HG03354 (cell line): ENCODE measurements at regions not wholly inside any gene's neighbourhood (a gene's known extent, or its start where the extent isn't known, plus 50 kb on each side); places are given as distances from the start of the nearest gene placed in this dataset.
A peak's percentile ranks its signal among the peaks of the same experiment; 100 is the strongest.

Experiments used
- ATAC-seq: cut with Tn5 transposase; IDR thresholded peaks from one replicate; pipeline ENCODE4 v1.9.1; 2021; ENCODE audit warnings: mild to moderate bottlenecking; ENCODE audit not compliant: unreplicated experiment, poor library complexity, severe bottlenecking

DNA sequence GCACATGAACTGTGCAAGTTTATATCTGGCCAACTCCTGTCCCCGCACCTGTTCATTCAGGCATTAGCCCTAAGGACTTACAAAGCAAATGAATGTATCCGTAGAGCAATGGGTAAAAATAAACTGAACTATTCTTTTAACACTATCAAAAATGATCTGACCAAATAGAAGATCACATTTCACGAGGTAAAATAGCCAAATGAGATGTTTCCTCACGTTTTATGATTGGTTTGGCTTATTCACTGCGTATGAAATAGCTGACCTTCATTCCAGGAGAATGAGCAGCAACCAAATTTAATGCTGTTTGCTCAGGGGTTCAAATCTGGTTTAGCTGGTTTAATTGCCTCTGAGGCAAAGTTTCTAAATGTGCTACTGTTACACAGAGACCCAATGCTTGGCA, 216.0 kb upstream of the EEA1 start:
- no peak for ATAC-seq

GRCh38 chr12:93146263-93146939, 217.3 kb upstream of the EEA1 start:
- ATAC-seq: no peak

- ATAC-seq: no peak
Observed at GRCh38 chr12:93146970-93147369, 217.9 kb upstream of the EEA1 start.

- no peak for ATAC-seq
Observed at GRCh38 chr12:93148412-93148811, 219.3 kb upstream of the EEA1 start.

DNA sequence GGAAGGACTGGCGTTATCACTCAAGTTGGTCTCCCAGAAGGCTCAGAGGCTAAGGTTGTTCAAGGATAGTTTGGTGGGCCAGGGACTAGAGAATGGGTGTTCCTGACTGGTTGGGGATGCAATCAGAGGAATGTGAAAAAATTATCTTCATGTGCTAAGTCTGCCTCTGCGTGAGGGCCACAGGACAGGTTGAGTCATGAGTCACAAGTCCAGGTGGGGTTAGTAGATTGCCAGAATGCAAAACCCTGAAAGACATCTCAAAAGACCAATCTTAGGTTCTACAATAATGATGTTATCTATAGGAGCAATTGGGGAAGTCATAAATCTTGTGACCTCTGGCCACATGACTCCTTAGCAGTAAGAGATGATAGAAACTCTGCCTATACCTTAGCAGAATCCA, 220.1 kb upstream of the EEA1 start:
- no peak for ATAC-seq

DNA sequence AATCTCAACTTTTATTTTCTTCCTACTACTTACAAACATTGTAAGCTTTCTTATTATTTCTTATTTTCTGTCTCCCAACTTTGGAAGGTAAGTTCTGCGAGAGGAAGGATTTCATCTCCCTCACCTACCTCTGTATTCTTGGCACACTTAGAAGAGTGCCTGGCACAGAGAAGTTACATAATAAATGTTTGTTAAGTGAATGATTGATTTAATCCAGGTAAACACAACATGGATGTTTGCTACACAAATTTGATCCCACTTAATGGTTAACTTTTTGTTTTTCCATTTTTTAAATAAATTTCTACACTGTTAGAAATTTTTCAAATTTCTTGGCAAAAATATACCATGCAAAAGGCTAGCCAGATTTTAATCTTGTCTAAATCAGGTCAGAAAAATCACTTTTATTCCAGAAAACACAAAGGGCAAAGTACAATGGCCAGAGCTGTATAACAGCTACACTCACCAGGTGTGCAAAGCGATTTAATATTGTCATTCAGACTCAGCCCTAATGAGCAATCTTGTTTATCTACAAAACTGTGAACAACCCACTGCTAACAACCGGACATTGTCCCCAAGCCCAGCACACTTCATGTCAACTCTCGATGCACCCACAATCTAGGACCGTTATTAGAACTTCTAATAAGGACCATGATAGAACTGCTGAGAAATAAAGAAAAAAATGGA, 222.1 kb upstream of the EEA1 start:
- no peak for ATAC-seq

GRCh38 chr12:93152617-93153016, 223.5 kb upstream of the EEA1 start:
- no peak for ATAC-seq

- ATAC-seq: no peak
Observed at GRCh38 chr12:93153321-93153720, 224.2 kb upstream of the EEA1 start.

GRCh38 chr12:93154096-93154728, 223.5 kb upstream of the NUDT4 start:
- no peak for ATAC-seq

DNA sequence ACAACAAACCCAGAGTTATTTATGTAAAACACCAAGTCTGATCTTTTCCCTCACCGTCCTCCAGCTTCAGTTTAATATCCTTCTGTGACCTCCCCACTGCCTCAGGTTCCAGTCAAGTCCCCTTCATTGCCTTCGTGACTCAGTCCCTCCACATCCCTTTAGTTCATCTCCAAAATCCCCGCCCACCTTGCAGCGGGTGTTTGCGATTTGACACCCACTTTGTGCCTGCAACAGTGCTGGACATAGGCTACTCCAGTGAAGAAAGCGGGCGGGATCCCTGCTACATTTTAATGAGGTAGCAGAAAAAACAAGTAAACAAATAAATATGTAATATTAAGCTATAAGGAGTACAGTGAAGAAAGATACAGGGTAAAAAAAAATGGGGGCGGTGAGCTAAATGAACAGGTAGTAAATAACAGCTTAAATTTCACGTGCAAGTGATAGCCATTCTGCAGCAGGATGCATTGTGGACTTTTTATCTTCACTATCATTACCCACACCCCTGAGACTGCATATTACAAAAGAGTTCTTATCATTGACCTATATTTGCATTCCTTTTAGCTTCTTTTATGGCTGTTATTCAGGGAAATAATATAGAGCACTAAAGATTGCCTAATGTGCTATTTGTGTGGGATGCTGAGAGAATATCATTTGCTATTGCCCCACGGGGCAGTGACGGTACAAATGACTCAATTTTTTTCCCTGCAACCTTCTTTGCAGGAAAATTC, 222.8 kb upstream of the NUDT4 start:
- no peak for ATAC-seq

- no peak for ATAC-seq
Observed at GRCh38 chr12:93156086-93156716, 221.5 kb upstream of the NUDT4 start.

GRCh38 chr12:93157279-93157678, 220.4 kb upstream of the NUDT4 start:
- ATAC-seq: no peak

- ATAC-seq: no peak
Observed at GRCh38 chr12:93158065-93158843, 219.5 kb upstream of the NUDT4 start.

- ATAC-seq: no peak
Observed at GRCh38 chr12:93163260-93164036, 214.3 kb upstream of the NUDT4 start.

- no peak for ATAC-seq
Observed at GRCh38 chr12:93164103-93164880, 213.4 kb upstream of the NUDT4 start.

DNA sequence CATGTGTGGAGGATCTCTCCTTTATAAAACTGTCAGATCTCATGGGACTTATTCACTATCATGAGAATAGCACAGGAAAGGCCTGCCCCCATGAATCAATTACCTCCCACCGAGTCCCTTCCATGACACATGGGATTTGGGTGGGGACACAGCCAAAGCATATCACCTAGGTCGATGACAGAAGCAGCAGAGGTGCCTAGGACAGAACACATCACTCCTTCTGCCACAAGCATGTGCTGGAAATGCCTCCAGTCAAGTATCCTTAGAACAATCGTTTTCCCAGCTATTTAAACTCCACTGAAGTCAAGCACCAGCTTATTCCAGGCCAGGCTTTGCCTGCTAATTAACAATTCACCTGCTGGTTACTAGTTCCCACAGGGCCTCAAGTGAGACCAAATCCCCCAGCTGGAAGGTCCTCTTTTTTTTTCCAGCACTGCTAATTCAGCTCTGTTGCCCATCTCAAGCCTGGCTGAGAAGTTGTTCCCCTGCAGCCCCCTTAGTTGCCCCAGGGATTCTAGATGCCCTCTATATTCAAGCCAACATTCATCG, 212.3 kb upstream of the NUDT4 start:
- ATAC-seq: no peak

- ATAC-seq: peak; percentile 81
Observed at GRCh38 chr12:93166541-93167307, 211.0 kb upstream of the NUDT4 start.
